Ovary (tissue), 7 donors: ENCODE measurements at regions not wholly inside any gene's neighbourhood (a gene's known extent, or its start where the extent isn't known, plus 50 kb on each side); places are given as distances from the start of the nearest gene placed in this dataset. TPM values are rescaled to one million over a fixed set of nuclear protein-coding genes. Genes with fewer than 3 reads are reported as not detected.

Source experiments
- DNase-seq, 5 donors: peaks; one replicate each; pipeline ENCODE4 v3.0.0-alpha.2; 2019 to 2020
- H3K27ac ChIP-seq, 2 donors: fragments of 200-600 bp; one replicate each; pipeline versions ENCODE4 v1.5.1 to v1.8.0; 2019 to 2022
- H3K27me3 ChIP-seq: fragments of 200-600 bp; one replicate; pipeline ENCODE4 v1.8.0; 2022
- H3K36me3 ChIP-seq: fragments of 200-600 bp; sonication (generic); one replicate; pipeline ENCODE4 v1.5.1; 2019
- H3K4me1 ChIP-seq: one replicate; pipeline ENCODE4 v1.8.1; 2013; ENCODE audit warnings: mild to moderate bottlenecking, moderate library complexity; ENCODE audit not compliant: insufficient read depth
- H3K4me3 ChIP-seq: fragments of 200-600 bp; sonication (generic); one replicate; pipeline ENCODE4 v1.5.1; 2017
- H3K9me3 ChIP-seq, 2 donors: fragments of 200-600 bp in 1 of 2; sonication (generic) in 1 of 2; one replicate each; pipeline versions ENCODE4 v1.5.1 to v1.8.1; 2013 to 2019; ENCODE audit warnings: mild to moderate bottlenecking in 1 of 2, moderate library complexity in 1 of 2
- CTCF ChIP-seq, 3 donors: fragments of 450-650 bp in 2 of 3; fragments of 200-600 bp in 1 of 3; IDR thresholded peaks; one replicate each; pipeline versions ENCODE4 v1.5.1 to v1.8.0; 2016 to 2022; ENCODE audit warnings: antibody characterized with exemption in 3 of 3, mild to moderate bottlenecking in 1 of 3
- EP300 ChIP-seq: sonication (generic); formaldehyde crosslinking; IDR thresholded peaks from one replicate; pipeline ENCODE4 v1.6.1; 2017; ENCODE audit warnings: antibody characterized with exemption
- POLR2A ChIP-seq: fragments of 450-650 bp; IDR thresholded peaks from one replicate; pipeline ENCODE4 v1.6.1; 2017; ENCODE audit warnings: antibody characterized with exemption, mild to moderate bottlenecking, moderate library complexity
- WGBS, 3 donors: extraction: QIAGEN DNeasy Blood & Tissue Kit in 1 of 3; methylation state at CpG; one replicate each; pipeline versions ENCODE4 v1.1.5 to v1.1.7; 2013 to 2017; 5-methylcytosine and 5-hydroxymethylcytosine counted together
- intact Hi-C, 4 donors: fragments of 100-400 bp; cut with DNase I; formaldehyde crosslinking; loops; one replicate each; pipeline versions ENCODE4 v1.11.0 to v1.15.1; 2022 to 2023
- small RNA-seq: library from RNA; depleted of rRNA; stranded (forward); fragments of <200 nt; gene quantifications from one replicate; pipeline ENCODE3, GENCODE V24; 2016
- donor health status: DM: no; HTN: no; CAD: no; lungs with moderate emphysema.
- donor health status: DM: no; HTN: no; CAD: no.
- donor health status: Bipolar disorder and iron deficiency.
- donor health status: DM: no; HTN: no; CAD: no.
- donor health status: DM: yes; HTN: yes; CAD: no.

GRCh38 chr15:93139436-93139835, 50.4 kb upstream of the RGMA start:
- no peak overlapping the region for H3K4me3 ChIP-seq
- no peaks in the 10 kb centered on the region for H3K27me3 ChIP-seq
- no peaks in the 10 kb centered on the region for H3K4me1 ChIP-seq
- no peaks in the 10 kb centered on the region for H3K36me3 ChIP-seq
- WGBS, 3 donors: 86 to 92% (median 87%) methylated on average over 8 of the region's 8 CpGs
- no peak for TF ChIP-seq CTCF (IDR thresholded peaks at IDR 0.05)
- no peak for TF ChIP-seq POLR2A
- no peak for TF ChIP-seq EP300
- H3K9me3 ChIP-seq: no peaks in the 10 kb centered on the region
- no peak overlapping the region for H3K27ac ChIP-seq
- intact Hi-C loops: no loop called here
- no peak for DNase-seq

GRCh38 chr15:93138681-93139250, 49.8 kb upstream of the RGMA start:
- H3K27ac ChIP-seq: no peak overlapping the region
- H3K27me3 ChIP-seq: no peaks in the 10 kb centered on the region
- no peaks in the 10 kb centered on the region for H3K9me3 ChIP-seq
- intact Hi-C loops: no loop called here
- TF ChIP-seq EP300: no peak
- no peak for TF ChIP-seq CTCF (IDR thresholded peaks at IDR 0.05)
- TF ChIP-seq POLR2A: no peak
- no peak overlapping the region for H3K4me3 ChIP-seq
- DNase-seq: no peak
- H3K36me3 ChIP-seq: no peaks in the 10 kb centered on the region
- H3K4me1 ChIP-seq: no peaks in the 10 kb centered on the region
- WGBS, 3 donors: 81 to 94% (median 93%) methylated on average over 3 of the region's 3 CpGs

Small RNAs in the stretch of these regions (small RNA-seq; reads per million reads assigned to genes)
- gene AC103996.1 (not detected), gene AC112693.2 (not detected)
